ENCODE measurements at regions not wholly inside any gene's neighbourhood (a gene's known extent, or its start where the extent isn't known, plus 50 kb on each side); places are given as distances from the start of the nearest gene placed in this dataset.

- TF ChIP-seq, protein P1, sequence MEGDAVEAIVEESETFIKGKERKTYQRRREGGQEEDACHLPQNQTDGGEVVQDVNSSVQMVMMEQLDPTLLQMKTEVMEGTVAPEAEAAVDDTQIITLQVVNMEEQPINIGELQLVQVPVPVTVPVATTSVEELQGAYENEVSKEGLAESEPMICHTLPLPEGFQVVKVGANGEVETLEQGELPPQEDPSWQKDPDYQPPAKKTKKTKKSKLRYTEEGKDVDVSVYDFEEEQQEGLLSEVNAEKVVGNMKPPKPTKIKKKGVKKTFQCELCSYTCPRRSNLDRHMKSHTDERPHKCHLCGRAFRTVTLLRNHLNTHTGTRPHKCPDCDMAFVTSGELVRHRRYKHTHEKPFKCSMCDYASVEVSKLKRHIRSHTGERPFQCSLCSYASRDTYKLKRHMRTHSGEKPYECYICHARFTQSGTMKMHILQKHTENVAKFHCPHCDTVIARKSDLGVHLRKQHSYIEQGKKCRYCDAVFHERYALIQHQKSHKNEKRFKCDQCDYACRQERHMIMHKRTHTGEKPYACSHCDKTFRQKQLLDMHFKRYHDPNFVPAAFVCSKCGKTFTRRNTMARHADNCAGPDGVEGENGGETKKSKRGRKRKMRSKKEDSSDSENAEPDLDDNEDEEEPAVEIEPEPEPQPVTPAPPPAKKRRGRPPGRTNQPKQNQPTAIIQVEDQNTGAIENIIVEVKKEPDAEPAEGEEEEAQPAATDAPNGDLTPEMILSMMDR (conservative IDR thresholded peaks at IDR 0.05; ENCODE audit: low read depth, low read length) = no peak
- peak; percentile 56 for DNase-seq (ENCODE audit: low read depth)
- no peak overlapping the region for H3K4me3 ChIP-seq (ENCODE audit: low read depth, low read length)
Observed at GRCh38 chr3:152968388-152969024, 133.6 kb downstream of the P2RY1 start.

GRCh38 chr3:152969557-152970300, 134.8 kb downstream of the P2RY1 start:
- TF ChIP-seq, protein P1 (conservative IDR thresholded peaks at IDR 0.05; ENCODE audit: low read depth, low read length) = no peak
- DNase-seq (ENCODE audit: low read depth) = peak; percentile 33

GRCh38 chr3:152970851-152971250, 135.9 kb downstream of the P2RY1 start:
- TF ChIP-seq, protein P1 (conservative IDR thresholded peaks at IDR 0.05; ENCODE audit: low read depth, low read length) = no peak
- no peak for DNase-seq (ENCODE audit: low read depth)
- no peak overlapping the region for H3K4me3 ChIP-seq (ENCODE audit: low read depth, low read length)

More at GRCh38 chr3:152969557-152970300, 134.8 kb downstream of the P2RY1 start:
- no peak overlapping the region for H3K4me3 ChIP-seq (ENCODE audit: low read depth, low read length)

GRCh38 chr3:152971880-152972279, 136.9 kb downstream of the P2RY1 start:
- TF ChIP-seq, protein P1 (conservative IDR thresholded peaks at IDR 0.05; ENCODE audit: low read depth, low read length) = no peak
- DNase-seq (ENCODE audit: low read depth) = no peak
- H3K4me3 ChIP-seq (ENCODE audit: low read depth, low read length) = no peak overlapping the region

DNA sequence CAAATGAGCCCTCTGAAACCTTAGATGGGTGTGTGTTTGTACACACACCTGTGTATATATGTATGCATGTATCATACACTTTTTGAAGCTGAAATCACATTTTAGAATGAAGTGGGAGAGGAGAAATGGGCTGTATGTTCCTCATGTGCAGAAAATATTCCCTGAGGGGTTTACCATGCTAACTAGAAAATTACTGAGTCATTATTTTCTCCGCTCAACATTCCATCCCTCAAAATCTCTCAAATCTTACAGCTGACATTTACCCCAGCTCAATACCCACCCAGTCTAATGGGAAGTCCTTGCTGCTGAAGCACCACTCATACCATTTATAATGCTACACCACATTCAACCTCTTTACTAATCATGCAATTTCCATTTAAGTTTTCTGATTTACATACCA, 138.6 kb downstream of the P2RY1 start:
- no peak for DNase-seq (ENCODE audit: low read depth)
- H3K4me3 ChIP-seq (ENCODE audit: low read depth, low read length) = no peak overlapping the region
- TF ChIP-seq, protein P1 (conservative IDR thresholded peaks at IDR 0.05; ENCODE audit: low read depth, low read length) = no peak

DNA sequence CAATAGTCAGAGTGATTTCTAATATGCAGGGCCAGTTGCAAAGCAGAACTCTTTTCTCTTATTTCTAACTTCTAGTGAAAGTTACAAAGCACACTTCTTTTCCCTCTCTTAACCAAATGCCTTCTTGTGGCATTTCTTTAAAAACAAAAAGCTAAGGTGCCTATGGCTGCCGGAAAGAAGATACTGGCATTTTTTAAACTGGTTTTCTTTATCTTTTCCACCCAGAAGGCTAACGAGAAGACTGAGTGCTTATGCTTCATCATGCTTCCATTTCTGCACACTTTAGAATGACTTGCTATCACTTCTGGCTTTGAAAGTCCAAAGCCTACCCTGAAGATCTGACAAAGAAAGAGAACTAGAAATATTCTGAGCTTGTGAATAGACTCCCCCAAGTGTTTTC, 141.3 kb downstream of the P2RY1 start:
- no peak for DNase-seq (ENCODE audit: low read depth)
- TF ChIP-seq, protein P1 (conservative IDR thresholded peaks at IDR 0.05; ENCODE audit: low read depth, low read length) = no peak
- no peak overlapping the region for H3K4me3 ChIP-seq (ENCODE audit: low read depth, low read length)

All from choroid plexus epithelial cell (primary cell).